Brain microvascular endothelial cell (primary cell): ENCODE measurements at regions not wholly inside any gene's neighbourhood (a gene's known extent, or its start where the extent isn't known, plus 50 kb on each side); places are given as distances from the start of the nearest gene placed in this dataset.
"Not testable (repeated sequence)": the region's sequence is repeated elsewhere in the genome, so short reads cannot be mapped to it uniquely, and the experiment has no call there.

Experiments used
- DNase-seq: peaks from one replicate; pipeline ENCODE4 v3.0.0-alpha.2; 2020
- H3K27ac ChIP-seq: fragments of 250-450 bp; sonication (Bioruptor Pico); 2 replicates; pipeline ENCODE4 v1.5.1; 2020; ENCODE audit warnings: mild to moderate bottlenecking, moderate library complexity
- H3K27me3 ChIP-seq: fragments of 250-450 bp; sonication (Bioruptor Pico); replicated peaks from 2 replicates; pipeline ENCODE4 v1.5.1; 2020; ENCODE audit warnings: mild to moderate bottlenecking
- H3K36me3 ChIP-seq: fragments of 250-450 bp; sonication (Bioruptor Pico); replicated peaks from 2 replicates; pipeline ENCODE4 v1.5.1; 2020; ENCODE audit warnings: mild to moderate bottlenecking
- H3K4me3 ChIP-seq: 2 replicates; pipeline ENCODE4 v1.5.1; 2011; ENCODE audit warnings: low read depth, mild to moderate bottlenecking, control low read depth, low read length, moderate library complexity
- CTCF ChIP-seq: IDR thresholded peaks from 2 replicates; pipeline ENCODE4 v1.5.1; 2011; ENCODE audit warnings: low read depth, mild to moderate bottlenecking, moderate library complexity, low read length, control low read depth, inconsistent platforms; ENCODE audit errors: missing control alignments
- in situ Hi-C: cut with HindIII; loops from 2 replicates; pipeline ENCODE4 v1.10.0; 2017; ENCODE audit warnings: low sequenced_read_pairs, low pct_ligation_motif_present

GRCh38 chr1:38153778-38154470 is 107.3 kb upstream of the POU3F1 start:
- no peak for DNase-seq
- Histone ChIP-seq H3K4me3 (no peak overlapping the region), H3K36me3 (no peaks in the 10 kb centered on the region), H3K27ac (no peak overlapping the region), H3K27me3 (no peaks in the 10 kb centered on the region)
- TF ChIP-seq CTCF: no peak
- in situ Hi-C loops: no loop called here

- in situ Hi-C loops: no loop called here
Observed at GRCh38 chr1:38153066-38153777, 106.6 kb upstream of the POU3F1 start.

GRCh38 chr1:38152351-38153065 is 105.9 kb upstream of the POU3F1 start:
- DNase-seq: no peak
- H3K36me3 ChIP-seq: no peaks in the 10 kb centered on the region
- no peak for TF ChIP-seq CTCF
- H3K27me3 ChIP-seq: no peaks in the 10 kb centered on the region
- H3K4me3 ChIP-seq: no peak overlapping the region
- in situ Hi-C loops: no loop called here
- H3K27ac ChIP-seq: no peak overlapping the region

More at GRCh38 chr1:38153066-38153777, 106.6 kb upstream of the POU3F1 start:
- TF ChIP-seq CTCF: no peak
- Histone ChIP-seq H3K36me3 (no peaks in the 10 kb centered on the region), H3K27ac (no peak overlapping the region), H3K4me3 (no peak overlapping the region), H3K27me3 (no peaks in the 10 kb centered on the region)
- DNase-seq: no peak

- no peaks in the 10 kb centered on the region for H3K27me3 ChIP-seq
- TF ChIP-seq CTCF: no peak
- no peak for DNase-seq
Observed at GRCh38 chr1:38151399-38151798, 104.8 kb upstream of the POU3F1 start.

GRCh38 chr1:38146079-38146478 is 99.5 kb upstream of the POU3F1 start:
- H3K36me3 ChIP-seq, DNase-seq, H3K4me3 ChIP-seq, in situ Hi-C loops, H3K27ac ChIP-seq, H3K27me3 ChIP-seq: not testable (repeated sequence)

More at GRCh38 chr1:38151399-38151798, 104.8 kb upstream of the POU3F1 start:
- H3K4me3 ChIP-seq: no peak overlapping the region
- in situ Hi-C loops: no loop called here
- H3K27ac ChIP-seq: no peak overlapping the region
- H3K36me3 ChIP-seq: no peaks in the 10 kb centered on the region

GRCh38 chr1:38142606-38143005 is 96.0 kb upstream of the POU3F1 start:
- in situ Hi-C loops: no loop called here
- Histone ChIP-seq H3K36me3 (no peaks in the 10 kb centered on the region), H3K27ac (no peak overlapping the region), H3K4me3 (no peak overlapping the region), H3K27me3 (peaks cover 15% of the 10 kb centered on the region)
- TF ChIP-seq CTCF: no peak
- DNase-seq: no peak
